GM19452 (cell line): ENCODE measurements at regions not wholly inside any gene's neighbourhood (a gene's known extent, or its start where the extent isn't known, plus 50 kb on each side); places are given as distances from the start of the nearest gene placed in this dataset.

Experiments
- ATAC-seq: cut with Tn5 transposase; IDR thresholded peaks from one replicate; pipeline ENCODE4 v1.9.1; 2021; ENCODE audit not compliant: unreplicated experiment

- ATAC-seq: no peak
These were observed 197.5 kb downstream of the ATG4C start for GRCh38 chr1:62981434-62981833.

- ATAC-seq: no peak
These were observed 204.9 kb downstream of the ATG4C start for GRCh38 chr1:62988867-62989266.

GRCh38 chr1:62989497-62989896, 205.6 kb downstream of the ATG4C start:
- ATAC-seq: no peak

DNA sequence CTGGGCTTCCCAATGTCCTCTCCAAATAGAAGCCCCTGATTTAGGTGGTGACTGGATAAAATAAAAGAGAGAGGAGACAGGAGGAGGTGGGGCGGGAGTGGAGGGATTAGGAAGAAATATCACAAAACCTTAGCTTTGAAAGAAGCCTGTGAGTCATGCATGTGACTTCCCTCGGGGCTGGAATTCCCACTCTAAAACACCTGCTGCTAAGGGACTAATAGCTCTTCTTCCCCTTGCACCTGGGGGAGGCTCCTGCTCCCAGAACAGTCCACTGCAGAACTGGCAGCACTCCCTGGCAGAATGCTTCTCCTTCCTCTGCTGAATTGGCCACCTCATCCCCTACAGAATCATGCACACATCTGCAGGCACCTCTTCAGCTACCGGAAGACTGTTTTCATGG, 207.2 kb downstream of the ATG4C start:
- ATAC-seq: no peak

DNA sequence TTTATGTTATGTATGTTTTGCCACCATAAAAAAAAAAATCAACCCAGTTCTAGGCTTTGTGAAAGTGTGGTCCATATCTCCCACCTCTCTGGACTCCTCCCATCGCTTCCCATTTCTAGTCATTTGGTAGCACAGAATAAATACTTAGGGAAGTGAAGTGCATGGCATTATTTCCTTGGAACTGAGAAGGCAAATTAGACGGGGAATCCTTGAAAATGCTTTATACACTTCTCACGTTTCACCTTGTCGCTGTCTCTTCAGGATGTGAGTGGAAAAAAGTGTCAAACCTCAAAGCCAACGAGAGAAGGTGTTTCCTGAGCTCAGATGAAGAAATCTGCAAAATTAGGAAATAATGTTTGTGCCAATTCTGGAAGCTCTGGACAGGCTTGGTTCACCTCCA, 209.9 kb downstream of the ATG4C start:
- no peak for ATAC-seq

DNA sequence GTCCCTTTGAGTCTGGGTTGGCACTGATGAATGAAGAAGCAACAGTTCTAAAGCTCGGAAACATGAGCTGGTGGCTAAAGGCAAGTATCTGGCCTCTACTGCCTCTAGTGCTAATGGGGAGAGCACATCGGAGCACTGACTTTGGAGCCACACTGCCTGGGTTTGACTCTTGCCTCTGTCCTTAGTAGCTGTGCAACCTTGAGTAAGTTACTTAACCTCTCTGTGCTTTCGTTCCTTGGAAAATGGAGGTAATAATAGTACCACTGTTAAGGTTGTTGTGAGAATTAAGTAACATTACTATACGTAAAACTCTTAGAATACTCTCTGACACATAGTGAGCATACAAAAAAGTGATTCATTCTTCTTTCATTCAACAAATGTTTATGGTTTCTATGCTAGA, 211.2 kb downstream of the ATG4C start:
- ATAC-seq: no peak

DNA sequence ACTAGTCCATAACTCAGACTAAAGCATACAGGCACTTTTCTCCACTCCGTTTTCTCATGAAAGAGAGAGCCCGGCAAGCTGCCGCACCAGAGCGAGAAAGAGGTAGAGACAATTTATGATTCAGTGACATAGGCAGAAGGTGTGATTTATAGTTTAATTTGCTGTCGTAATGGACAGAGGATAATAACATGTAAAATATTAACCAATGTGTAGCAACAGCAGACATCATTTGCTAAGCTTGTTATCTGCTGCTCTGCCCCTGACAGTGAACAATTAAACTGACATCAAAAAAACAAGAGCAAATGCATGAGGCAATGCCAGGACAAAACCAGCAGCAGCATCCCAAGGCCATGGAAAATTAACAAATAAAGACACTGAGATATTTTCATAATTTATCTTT, 214.0 kb downstream of the ATG4C start:
- no peak for ATAC-seq

DNA sequence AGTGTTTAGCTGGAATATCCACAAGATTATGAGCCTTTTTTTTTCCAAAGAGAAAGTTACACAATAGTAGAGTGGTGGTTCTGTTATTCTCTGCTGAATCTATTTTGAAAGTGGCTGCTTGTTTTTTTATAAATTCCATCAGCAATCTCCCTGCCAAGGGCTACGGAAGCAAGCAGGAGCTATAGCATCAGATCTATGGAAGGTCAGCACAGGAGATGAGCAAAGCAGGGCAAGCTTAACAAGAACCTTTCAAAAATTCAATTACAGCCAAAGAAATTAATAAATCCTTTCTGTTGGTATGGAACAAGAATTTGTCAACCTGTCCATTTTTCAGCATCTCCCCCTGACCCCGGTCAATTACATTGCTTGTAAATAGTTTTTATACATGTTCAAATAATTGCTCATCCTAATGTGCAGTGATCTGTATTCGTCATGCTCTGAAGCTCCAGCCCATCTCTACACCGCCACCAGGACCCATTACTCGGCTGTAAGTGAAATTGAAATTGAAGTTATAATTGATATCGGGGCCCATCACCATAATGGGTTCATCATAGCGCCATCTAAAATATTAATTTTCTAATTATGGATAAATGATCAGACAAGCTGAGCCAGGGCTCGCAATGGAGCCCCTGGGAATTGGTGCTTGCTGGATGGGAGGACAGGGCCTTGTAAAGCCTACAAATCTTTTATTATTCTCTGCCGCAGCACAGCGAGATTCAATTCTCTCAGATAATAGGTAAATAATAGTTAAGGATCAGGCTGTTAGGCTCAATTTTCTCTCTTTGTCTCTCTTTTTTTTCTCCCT, 215.1 kb downstream of the ATG4C start:
- ATAC-seq: no peak

- no peak for ATAC-seq
These were observed 216.6 kb downstream of the ATG4C start for GRCh38 chr1:63000508-63000907.

DNA sequence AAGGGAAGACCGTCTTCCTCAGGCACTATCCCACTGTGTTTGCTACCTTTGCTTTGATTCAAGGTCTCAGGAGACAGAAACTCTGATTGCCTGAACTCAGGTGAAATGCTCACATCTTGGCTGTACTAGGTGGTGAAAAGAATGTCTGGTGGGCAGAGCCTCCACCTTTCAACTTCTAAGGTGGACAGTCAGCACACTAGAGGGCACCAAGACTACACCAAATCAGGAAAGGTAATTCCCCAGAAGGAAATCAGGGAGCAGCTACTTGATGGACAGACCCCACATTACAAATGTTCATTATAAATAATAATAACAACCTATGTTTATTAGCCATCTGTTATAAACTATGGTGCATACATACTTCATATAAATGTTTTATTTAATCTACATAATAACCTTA, 220.9 kb downstream of the ATG4C start:
- no peak for ATAC-seq

- ATAC-seq: no peak
These were observed 221.9 kb downstream of the ATG4C start for GRCh38 chr1:63005812-63006211.

DNA sequence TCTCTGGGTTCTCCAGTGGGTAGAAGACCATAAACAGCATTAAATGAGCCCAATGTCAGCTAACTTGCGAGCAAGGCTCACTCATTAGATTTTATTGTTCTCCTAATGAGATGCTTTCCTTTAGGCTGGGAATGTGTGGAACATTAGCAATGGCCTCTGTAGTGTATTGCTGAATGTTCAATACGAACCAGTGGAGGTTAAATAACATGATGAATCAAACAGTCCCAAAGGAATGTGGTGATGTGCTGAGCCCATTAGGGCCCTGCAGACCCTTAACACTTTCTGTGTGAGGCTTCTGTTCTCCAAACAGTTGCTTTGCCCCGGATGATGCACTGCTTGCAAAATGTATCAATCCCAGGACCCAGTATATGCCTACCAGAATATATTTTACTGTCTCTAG, 225.5 kb downstream of the ATG4C start:
- ATAC-seq: no peak

DNA sequence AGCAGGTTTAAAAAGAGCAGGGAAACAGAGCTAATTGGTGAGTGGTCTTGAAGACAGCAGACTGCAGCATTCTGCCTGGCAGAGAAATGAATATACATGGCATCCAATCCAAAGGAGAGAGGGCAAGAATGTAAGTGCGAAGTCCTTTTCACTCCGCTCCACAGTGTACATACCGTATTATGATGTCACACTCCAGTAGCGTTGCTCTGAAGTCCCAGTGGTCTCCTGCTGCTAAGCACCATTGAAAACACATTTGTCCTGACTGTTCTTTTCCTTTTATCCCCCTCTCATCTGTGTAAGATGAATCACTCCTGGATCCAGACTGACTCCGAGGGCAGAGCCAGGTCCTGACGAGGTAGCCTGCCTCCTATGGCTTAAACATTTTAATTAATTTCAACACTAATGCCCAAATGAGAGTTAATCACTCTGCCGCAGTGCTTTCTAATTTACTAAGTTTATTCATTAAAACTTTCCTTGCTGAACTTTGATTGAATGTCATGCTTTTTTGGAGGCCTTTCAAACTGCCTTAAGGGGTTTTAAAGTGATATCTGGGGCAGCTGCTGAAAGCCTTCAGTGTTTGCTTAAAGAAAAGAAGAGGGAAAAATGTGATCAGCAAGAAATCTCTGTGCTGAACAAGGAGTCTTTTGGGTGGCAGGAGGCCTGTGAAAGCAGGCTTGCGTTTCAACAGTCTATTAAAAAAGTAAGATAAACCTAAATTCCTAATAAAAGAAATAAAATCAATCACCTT, 227.2 kb downstream of the ATG4C start:
- ATAC-seq: no peak

GRCh38 chr1:63012339-63012738, 228.4 kb downstream of the ATG4C start:
- ATAC-seq: no peak

- ATAC-seq: no peak
These were observed 230.3 kb downstream of the ATG4C start for GRCh38 chr1:63014267-63014666.

DNA sequence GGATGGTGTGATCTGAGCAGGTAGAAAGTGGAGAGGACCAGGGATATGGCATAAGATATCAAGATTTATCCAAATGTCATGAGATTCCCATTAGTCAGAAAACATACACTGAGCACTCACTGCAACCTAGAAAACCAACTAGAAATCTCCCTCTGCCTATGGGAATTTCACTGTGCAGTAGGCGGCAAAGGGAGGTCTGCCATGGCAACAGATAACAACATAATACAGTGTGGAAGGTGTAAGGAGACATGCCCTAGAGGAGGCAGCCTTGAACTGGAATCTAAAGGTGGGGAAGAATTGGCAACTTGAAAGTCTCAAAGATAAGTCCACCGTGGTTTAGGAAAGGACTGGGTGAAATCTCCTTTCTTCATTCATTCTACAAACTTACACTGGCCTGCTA, 238.4 kb downstream of the ATG4C start:
- ATAC-seq: no peak

GRCh38 chr1:63023171-63023570, 239.2 kb downstream of the ATG4C start:
- no peak for ATAC-seq

GRCh38 chr1:63023637-63024036, 239.7 kb downstream of the ATG4C start:
- ATAC-seq: no peak

GRCh38 chr1:63024132-63024531, 240.2 kb downstream of the ATG4C start:
- no peak for ATAC-seq

DNA sequence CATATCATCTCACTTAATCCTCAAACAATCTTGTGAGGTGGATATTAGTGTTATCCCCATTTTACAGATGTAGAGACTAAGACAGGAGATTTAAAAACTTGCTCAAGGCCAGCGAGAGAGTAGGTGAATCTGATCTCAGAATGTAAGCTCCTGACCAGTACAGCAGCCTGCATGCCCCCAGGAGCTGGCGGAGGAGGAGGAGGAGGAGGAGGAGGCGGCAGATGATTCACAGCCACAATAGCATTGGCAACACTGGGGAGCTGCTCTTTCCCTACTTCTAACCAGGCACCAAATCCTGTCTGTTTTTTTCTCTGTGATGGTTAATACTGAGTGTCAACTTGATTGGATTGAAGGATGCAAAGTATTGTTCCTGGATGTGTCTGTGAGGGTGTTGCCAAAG, 243.2 kb downstream of the ATG4C start:
- ATAC-seq: no peak

- ATAC-seq: no peak
These were observed 248.2 kb downstream of the ATG4C start for GRCh38 chr1:63032171-63032570.

- ATAC-seq: no peak
These were observed 249.3 kb downstream of the ATG4C start for GRCh38 chr1:63033211-63033610.

DNA sequence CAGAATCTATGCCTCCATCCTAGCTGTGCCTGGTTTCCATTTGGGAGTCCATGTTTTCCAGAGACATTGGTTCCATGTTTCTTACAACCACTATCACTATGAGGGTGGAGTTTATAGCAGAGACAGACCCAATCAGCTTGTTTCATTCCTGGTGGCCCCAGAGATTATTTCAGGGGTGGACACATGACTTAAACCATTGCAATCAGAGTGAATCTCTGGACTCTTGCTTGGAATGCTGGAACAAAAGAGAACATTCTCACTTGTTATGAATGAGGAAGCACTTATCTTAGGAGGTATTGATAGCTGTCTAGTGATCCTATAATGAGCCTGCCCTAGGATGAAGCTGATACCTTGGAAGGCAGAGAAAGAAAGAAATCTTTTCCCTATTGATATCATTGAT, 250.3 kb downstream of the ATG4C start:
- ATAC-seq: no peak
